A549 (cell line): ENCODE measurements at regions not wholly inside any gene's neighbourhood (a gene's known extent, or its start where the extent isn't known, plus 50 kb on each side); places are given as distances from the start of the nearest gene placed in this dataset.

ENCODE experiments used
- KDM1A ChIP-seq: fragments of 200-600 bp; sonication (generic); IDR thresholded peaks from 2 replicates; pipeline ENCODE4 v1.6.1; 2016; ENCODE audit warnings: low read depth, mild to moderate bottlenecking
- MAX ChIP-seq: IDR thresholded peaks from 2 replicates; pipeline ENCODE4 v1.6.1; 2012
- POLR2A ChIP-seq: IDR thresholded peaks from 2 replicates; pipeline ENCODE4 v1.6.1; 2012; ENCODE audit warnings: mild to moderate bottlenecking, low read length
- REST ChIP-seq: fragments of 200-600 bp; sonication (generic); IDR thresholded peaks from 2 replicates; pipeline ENCODE4 v1.6.1; 2016; ENCODE audit warnings: antibody characterized with exemption, mild to moderate bottlenecking, moderate library complexity
- RFX5 ChIP-seq: fragments of 450-650 bp; IDR thresholded peaks from 2 replicates; pipeline ENCODE4 v1.7.1; 2014; ENCODE audit warnings: antibody characterized with exemption, mild to moderate bottlenecking, moderate library complexity
- SMC3 ChIP-seq: fragments of >200 bp; sonication (Bioruptor Twin); formaldehyde crosslinking; IDR thresholded peaks from 3 replicates; pipeline ENCODE4 v1.6.1; 2018; ENCODE audit warnings: inconsistent platforms
- USF2 ChIP-seq: fragments of 450-650 bp; IDR thresholded peaks from 2 replicates; pipeline ENCODE4 v1.6.1; 2014; ENCODE audit warnings: antibody characterized with exemption
- TF ChIP-seq, protein P1 (sequence below): fragments of >200 bp; sonication (Bioruptor Twin); formaldehyde crosslinking; IDR thresholded peaks from 3 replicates; pipeline ENCODE4 v1.5.1; 2016

DNA sequence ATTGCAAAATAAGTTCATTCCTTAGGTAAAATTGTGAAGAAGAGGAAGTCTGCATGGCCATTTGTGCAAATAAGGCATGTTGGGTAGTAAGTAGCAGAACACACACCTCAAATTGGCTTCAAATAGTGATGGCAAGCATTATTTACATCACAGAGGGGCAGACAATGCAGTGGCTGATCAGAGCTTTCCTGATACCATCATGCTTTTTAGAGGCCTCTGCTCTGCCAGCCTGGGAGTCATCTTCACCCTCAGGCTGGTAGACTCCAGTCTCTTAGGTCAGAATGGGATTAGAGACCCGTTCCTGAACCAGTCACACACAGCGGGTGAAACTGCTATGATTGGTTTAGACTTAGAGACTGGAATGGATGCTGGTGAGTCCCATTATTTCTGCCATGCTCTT lies 396.0 kb upstream of the MCTP2 start:
- TF ChIP-seq REST, result no peak
- TF ChIP-seq KDM1A, result no peak
- TF ChIP-seq RFX5, result no peak
- TF ChIP-seq USF2, result no peak
- TF ChIP-seq, protein P1, sequence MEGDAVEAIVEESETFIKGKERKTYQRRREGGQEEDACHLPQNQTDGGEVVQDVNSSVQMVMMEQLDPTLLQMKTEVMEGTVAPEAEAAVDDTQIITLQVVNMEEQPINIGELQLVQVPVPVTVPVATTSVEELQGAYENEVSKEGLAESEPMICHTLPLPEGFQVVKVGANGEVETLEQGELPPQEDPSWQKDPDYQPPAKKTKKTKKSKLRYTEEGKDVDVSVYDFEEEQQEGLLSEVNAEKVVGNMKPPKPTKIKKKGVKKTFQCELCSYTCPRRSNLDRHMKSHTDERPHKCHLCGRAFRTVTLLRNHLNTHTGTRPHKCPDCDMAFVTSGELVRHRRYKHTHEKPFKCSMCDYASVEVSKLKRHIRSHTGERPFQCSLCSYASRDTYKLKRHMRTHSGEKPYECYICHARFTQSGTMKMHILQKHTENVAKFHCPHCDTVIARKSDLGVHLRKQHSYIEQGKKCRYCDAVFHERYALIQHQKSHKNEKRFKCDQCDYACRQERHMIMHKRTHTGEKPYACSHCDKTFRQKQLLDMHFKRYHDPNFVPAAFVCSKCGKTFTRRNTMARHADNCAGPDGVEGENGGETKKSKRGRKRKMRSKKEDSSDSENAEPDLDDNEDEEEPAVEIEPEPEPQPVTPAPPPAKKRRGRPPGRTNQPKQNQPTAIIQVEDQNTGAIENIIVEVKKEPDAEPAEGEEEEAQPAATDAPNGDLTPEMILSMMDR, result no peak
- no peak for TF ChIP-seq SMC3
- TF ChIP-seq POLR2A, result no peak
- TF ChIP-seq MAX, result no peak
